ENCODE measurements at regions not wholly inside any gene's neighbourhood (a gene's known extent, or its start where the extent isn't known, plus 50 kb on each side); places are given as distances from the start of the nearest gene placed in this dataset.
A peak's percentile ranks its signal among the peaks of the same experiment; 100 is the strongest.

DNA sequence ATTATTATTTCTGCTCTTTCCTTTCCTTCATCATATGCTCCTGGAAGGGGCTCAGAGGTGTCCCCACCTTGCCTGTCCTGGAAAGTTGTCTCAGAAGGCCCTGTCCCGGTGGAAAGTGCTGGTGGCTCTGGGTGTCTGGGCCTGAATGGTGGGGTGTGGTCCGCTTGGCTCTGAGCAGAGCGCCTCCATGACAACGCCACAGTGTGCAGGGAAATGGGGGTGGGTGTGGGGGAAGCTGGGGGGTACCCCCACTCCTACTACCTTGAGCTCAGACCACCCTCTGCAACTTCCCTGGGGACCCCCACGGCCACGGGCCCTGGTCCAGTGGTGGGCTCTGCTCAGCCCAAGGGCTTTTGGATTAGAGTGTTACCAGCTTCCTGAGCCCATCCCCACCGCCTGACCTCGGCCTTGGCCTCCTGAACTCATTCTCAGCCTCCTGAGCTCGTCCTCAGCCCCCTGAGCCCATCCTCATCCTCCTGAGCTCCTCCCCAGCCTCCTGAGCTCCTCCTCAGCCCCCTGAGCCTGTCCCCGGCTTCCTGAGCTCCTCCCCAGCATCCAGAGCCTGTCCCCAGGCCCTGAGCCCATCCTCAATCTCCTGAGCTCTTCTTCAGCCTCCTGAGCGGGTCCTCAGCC is 106.4 kb upstream of the FAM20C start:
- DNase-seq, result no peak

DNA sequence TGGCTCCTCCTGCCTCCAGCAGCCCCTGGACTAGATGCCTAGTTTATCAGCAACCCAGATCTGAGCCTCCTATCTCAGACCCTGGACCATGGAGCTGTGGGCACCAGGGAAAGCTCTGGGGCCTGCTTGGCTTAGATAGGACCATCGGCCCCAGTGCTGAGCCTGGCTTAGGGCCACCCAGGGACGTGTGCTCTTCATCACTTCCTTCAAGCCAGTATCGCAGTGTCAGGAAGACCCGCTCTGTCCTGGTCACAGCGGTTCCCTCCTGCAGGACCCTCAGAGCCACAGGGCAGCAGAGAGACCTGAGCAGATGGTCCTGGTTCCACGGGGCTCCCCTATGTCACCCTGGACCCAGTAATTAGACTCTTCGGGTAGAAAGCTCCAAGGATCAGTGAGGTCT is 105.7 kb upstream of the FAM20C start:
- no peak for DNase-seq

DNA sequence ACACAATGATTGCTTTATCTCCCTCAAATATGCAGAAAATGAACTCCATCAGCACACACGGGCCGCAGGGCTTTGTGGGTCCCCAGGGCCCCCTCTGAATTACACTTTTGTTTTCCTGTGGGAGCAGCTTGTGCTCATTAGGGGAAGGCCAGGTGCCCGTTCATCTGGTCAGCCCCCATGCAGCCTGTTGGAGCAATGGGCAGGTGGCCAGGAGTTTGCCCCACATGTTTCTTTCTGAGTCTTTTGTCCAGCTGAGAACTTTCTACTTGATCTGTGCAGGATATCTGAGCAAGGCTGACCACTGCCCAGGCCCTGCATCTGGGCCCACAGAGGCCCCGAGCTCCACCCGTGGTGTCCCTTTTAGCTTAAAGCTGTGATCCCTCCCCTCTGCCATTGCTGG is 105.3 kb upstream of the FAM20C start:
- no peak for DNase-seq

DNA sequence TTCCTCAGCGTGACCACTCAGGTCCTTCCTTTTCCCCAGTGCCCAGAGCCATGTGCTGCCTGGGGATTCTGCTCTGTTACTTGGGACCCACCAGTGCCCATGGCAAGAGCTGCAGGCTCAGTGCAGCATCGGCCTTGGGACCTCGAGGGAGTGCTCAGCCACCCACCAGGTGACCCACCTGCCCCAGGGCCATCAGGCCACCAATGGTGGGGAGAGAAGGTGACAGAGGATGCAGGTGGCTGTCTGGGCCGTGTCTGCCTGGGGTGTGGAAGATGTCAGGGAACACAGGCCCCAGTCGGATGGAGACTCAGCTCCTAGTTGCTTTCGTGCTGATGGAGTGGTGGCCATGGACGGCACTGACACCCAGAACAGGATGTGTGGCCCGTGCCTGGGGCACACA is 104.7 kb upstream of the FAM20C start:
- DNase-seq, result no peak

DNA sequence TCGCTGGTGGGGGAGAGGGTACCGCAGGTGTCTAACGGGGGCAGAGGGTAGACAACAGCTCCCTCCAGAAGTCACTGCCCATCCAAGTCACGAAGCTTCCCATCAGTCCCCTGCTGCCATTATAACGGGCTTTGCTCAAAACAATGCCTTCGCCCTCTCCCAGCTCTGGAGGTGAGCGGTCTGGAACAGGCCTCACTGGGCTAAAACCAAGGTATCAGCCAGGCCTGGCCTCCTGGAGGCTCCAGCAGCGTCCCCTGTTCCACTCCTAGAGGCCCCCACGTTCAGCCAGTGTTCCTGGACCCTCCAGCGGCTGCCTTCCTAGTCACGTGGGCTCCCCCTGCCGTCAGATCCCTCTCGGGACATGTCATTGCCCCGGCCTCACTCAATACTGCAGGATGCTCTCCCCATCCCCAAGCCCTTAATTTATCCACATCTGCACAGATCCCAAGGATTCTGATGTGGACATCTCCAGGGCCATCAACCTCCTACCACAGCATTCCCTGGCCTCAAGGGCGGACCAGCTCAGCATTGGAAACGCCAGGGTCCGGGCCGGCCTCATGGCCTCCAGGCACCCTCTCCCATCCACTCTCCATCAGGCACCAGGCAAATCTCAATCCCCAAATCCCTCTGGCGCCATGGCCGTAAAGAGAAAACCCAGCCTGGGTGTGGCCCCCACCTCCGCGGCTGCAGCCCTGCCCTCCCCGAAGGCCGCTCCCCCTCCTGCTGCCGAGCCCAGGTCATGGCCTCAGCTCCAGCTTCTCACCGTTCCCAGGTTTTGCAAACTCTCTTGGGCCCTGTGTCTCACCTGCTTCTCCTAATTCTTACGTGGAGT is 104.1 kb upstream of the FAM20C start:
- no peak for DNase-seq

DNA sequence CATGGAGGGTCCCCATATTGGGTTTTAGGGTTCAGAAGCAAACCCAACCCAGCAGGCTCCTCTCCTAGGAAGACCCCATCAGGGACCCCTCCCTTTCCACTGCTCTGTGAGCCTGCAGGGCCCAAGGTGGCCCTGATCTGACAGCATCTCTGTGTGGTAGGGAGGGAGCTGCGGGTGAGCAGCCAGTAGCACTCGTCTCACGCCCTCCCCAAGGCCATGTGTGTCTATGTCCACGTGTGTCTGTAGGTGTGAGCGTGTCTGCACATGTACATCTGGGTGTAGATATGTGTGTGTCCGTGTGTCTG is 103.5 kb upstream of the FAM20C start:
- DNase-seq, result no peak

DNA sequence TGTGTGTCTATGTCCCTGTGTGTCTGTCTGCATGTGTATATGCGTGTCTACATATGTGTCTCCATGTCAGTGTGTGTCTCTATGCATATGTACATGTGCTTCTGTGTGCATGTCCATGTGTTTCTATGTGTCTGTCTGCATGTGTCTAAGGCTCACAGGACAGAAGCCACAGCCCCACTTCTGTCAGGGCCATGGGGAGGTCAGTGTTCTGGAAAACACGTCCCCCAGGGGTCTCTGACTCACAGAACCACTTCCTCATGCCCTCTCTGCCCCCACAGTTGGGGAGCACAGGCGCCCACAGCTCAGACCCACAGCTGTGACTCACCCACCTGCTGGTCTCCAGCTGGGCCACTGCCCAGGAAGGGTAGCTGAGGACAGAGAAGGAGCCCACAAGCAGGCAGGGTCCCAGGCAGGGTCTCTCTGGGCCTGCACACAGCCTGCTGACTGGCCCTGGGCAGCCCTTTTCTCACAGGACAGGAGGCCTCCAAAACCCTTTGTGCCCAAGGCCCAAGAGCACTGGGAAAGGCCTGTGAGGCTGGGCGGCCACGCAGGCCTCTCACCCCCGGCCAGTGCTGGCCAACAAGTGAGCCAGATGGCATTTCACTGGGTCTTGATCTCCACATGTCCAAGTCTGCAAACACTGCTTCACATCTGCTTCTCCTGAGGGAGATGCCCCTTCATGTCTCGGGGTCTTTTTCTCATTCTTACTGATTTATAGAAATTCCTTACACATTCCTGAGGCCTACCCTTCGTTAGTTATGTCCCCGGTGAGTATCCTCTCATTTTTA is 102.9 kb upstream of the FAM20C start:
- no peak for DNase-seq

DNA sequence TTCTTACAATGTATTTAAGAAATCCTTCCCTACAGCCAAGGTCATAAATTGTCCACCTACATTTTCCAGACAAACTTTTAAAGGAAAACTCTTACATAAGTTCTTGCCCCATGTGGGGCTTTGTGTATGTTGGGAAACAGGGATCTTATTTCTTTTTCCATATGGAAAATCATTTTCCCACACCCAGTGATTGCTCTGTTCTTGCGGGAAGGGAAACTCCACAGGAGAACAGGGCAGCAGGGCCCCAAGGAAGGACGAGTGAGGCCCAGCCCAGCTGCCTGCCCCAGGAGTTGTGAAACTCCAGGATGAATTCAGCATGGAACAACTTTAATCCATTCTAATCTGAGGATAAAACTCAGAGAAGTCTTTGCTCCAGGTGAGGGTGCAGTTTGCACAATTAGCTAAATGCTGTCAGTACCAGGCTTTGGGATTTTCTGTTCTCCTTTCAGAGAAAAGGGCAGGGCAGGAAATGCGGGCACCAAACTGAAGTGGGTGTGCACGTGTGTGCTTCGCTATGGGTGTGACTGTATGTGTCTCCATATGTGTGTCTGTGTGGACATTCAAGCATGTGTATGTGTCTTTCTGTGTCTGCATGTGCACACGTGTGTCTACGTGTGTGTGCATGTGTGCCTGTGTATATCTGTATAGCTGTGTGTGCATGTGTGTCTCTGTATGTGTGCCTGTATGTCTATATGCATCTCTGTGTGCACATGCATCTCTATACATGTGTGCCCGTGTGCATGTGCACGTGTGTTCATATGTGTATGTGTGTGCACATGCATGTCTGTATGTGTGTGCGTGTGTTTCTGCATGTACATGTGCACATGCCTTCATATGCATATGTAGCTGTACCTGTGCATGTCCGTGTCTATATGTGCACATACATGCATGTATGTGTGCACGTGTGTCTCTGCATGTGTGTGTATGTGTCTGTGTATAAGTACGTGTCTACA is 102.0 kb upstream of the FAM20C start:
- no peak for DNase-seq

DNA sequence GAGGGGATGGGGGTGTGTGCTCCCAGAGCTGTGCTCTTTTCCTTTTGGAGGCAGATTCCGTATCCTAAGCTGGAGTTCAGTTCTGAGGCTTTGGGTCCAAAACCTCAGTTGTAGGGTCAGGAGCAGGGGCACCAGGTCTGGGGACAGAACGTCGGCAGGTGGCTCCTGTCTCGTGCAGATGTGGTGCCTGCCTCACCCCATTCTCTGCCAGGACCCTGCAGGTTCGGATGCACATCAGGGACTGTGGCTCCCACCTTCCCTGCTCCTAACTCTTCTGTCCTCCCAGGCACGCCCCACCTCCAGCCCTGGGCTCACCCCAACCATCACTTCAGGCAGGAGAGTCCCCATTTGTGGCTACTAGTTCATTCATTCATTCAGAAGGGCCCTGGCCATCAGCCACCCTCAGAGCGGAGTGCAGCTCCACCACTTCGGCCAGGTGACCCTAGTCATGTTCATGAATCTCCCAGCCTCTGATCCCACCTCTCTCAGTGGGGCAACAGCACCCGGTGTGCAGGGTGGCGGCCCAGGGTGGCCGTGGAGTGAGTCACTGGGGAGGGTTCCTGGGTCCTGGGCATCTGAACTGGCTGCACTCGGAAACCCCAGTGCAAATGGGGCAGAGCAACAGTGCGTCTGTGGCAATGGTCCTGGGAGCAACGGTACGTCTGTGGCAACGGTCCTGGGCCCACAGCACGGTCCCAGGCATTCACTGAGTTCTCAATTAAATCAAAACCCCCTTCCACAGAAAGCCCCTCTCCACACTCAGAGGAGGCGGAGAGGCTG is 100.8 kb upstream of the FAM20C start:
- no peak for DNase-seq

DNA sequence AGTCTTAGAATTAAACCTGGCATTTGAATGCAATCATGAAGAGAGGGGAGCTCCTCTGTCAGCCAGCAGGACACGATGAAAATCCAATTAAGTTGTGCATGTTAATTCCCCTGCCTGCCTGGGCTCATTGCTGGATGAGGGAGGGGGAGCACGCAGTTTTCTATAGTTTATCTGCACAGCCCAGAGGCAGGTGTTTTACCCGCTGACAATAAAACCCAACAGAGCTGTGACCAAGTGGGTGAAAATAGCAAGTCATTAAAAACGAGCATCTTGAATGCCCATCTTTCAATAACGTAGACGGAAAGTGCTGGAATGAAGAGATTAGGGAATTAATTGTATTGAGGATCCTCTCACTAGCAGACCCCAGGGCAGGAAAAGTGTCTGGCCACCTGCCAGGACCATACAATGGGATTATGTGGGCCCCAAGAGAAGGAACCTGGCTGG is 100.1 kb upstream of the FAM20C start:
- DNase-seq, result peak; percentile 62

DNA sequence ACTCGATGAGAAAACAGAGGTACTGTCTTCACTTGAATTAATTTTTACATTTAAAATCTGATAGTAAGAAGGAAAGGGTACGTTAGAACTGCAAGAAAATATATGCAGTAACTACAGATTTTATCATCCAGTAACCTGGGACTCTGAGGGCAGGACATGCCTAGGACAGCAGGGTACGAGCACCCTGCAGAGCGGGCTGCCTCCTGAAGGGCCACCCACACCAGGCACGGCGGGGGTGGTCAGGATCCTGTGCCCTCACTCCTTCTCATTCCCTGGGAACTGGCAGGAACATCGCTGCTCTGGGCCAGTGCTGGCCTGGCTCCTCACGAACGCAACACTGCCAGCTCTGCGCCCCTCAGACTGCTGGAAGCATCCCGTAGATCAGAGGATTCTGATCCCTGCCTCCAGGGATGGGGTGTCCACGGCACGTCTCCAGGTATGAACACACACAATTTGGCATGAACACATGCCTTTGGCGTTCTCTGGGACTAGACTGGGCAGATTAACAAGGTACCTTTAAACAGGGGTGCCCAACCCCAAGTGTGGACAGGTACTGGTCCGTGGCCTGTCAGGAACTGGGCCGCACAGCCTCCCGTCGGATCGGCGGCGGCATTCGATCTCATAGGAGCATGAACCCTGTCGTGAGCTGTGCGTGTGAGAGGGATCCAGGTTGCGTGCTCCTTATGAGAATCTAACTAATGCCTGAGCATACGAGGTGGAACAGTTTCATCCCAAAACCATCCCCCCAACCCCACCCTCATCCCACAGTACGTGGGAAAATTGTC is 99.3 kb upstream of the FAM20C start:
- no peak for DNase-seq

DNA sequence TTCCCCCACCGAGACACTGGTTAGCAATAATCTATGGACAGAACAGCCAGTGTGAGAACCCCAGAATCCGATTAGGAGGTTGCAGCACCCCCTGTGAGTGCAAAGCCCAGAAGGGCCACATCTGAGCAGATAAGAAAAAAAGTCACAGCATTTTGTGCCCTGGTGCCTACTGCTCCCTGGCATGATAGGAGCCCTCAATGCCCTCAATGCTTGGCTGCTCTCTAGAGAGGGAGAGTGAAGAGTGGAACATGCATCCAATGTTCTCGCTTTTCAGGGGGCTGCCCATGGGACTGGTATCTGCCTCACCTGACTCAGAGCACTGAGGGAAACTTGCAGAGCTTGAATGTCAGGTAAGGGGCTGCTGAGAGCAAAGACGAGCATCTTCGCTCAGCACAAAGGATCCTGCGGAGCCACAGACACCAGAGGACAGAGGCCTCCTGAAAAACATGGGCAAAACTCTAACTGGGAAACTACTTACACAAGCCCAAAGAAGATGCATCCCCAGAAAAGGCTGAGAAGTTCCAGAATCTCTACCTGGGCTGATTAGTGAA is 98.0 kb upstream of the FAM20C start:
- DNase-seq, result peak; percentile 12

DNA sequence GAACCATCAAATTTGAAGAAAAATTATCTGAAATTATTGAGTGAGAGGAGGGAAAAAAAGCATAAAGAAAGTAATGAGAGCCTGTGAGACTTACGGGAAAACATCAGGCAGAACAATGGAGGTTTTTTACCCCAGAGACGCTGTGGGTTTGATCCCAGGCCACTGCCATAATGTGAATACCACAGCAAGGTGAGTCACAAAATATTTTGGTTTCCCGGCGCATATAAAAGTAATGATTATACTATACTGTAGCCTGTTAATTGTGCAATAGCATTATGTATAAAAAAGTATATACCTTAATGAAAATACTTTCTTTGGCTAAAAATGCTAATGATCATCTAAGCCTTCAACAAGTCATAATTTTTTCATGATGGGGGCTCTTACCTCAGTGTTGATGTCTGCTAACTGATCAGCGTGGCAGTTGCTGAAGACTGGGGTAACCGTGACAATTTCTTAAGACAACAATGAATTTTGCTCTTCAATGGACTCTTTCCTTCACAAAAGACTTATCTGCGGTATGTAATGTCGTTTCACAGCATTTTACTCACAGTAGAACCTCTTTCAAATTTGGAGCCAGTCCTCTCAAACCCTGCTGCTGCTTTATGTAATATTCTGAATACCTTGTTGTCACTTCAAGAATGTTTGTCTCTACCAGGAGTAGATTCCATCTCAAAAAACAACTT is 97.0 kb upstream of the FAM20C start:
- no peak for DNase-seq

DNA sequence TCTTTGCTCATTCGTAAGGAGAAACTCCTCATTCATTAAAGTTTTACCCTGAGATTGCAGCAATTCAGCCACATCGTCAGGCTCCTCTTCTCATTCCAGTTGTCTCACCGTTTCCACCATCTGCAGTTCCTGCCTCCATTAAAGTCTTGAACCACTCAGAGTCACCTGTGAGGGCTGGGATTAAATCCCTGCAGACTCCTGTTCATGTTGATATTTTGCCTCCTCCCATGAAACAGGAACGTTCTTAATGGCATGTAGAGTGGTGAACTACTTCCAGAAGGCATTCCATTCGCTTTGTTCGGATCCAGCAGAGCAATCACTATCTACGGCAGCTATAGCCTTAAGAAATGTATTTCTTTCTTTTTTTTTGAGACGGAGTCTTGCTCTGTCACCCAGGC is 96.5 kb upstream of the FAM20C start:
- DNase-seq, result no peak

DNA sequence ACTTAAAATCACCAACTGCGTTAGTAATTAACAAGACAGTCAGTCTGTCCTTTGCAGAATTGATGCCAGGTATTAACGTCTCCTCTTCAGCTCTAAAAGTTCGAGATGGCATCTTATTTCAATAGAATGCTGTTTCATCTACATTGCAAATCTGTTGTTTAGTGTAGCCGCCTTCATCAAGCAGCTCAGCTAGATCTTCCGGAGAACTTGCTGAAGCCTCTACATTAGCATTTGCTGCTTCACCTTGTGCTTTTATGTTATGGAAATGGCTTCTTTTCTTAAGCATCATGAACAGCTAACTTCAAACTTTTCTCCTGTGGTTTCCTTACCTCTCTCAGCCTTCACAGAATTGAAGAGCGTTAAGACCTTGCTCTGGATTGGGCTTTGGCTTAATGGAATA is 95.5 kb upstream of the FAM20C start:
- DNase-seq, result no peak

DNA sequence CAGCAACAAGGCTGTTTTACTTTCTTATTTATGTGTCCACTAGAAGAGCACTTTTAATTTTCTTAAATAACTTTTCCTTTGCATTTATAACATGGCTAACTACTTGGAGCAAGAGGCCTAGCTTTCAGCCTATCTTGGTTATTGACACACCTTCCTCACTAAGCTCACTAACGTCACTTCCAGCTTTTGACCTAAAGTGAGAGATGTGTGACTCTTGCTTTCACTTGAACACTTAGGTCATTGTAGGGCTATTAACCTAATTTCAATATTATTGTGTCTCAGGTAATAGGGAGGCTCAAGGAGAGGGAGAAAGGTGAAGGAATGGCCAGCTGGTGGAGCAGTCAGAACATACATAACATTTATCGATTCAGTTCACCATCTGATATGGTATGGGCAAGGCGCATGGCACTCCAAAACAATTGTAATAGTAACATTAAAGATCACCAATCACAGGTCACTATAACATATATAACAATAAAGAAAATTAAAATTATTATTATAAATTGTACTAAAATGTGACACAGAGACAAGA is 95.0 kb upstream of the FAM20C start:
- no peak for DNase-seq

DNA sequence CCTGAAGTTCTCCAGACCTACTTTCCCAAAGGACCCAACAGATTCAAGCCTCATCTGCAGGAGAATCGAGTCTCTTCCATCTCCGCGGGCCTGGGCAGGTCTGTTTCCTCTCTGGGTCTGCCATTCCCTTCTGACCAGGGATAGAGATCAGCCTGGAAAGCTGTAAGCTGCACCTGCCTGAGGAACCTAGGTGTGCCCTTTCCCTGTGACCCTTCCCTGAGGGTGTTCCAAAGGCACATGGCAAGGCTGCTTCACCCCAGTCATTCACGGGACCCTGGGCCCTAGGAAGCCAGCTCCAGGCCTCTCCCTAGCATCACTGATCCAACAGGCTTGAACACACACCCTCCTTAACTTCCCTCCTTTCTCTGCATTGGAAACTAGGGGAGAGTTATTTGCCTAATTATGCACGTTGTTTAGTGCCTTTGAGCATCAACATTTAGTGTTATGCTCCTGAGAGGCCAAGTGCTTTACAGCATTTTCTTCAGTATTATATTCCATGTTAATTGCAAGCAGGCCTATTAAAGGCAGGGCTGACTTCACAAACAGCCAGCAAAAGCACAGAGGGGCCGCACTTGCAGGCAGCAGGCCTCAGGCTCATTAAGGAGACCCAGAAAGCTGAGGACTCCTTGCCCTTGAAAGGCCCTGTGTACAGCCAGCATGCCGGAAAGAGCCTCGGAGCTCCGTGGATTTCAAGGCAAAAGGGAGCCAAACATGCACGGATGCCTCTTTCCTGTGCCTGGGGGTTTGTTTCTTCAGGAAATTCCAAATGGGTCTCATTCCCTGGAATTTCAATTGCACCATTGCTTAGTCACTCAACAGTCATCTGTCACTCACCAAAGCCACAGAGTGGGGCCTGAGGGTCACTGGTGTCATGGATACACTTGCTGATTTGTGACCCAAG is 91.0 kb upstream of the FAM20C start:
- DNase-seq, result no peak

DNA sequence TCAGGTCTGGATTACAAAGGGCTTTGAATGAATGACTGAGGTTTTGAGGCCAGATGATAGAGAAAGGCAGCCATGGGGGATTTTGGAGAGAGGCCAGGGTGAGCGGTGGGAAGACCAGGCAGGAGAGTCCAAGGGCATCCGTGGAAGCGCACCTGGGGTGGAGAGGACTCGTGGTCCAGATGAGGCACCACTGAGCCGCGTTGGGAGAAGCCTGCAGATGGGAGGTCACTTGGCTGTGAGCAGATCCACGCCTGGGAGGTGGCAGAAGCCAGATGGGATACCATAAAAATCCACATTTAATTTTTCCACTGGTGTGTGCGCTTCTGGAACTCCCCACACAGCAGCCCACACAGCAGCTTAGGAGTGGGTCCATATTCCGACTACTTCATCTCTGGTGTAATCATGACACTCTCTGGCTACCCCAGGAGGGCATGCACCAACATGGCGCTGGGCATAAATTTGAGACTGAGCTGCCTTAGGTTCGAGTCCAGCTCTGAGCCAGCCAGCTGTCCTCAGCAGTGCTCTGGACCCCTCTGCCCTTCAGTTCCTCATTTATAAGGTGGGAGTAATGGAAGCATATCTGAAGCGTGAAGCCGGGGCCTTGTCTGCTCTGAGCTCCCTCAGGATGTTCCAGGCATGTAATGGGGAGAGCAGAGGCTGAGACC is 90.2 kb upstream of the FAM20C start:
- no peak for DNase-seq
